Breast epithelium (tissue), 3 donors: ENCODE measurements at regions not wholly inside any gene's neighbourhood (a gene's known extent, or its start where the extent isn't known, plus 50 kb on each side); places are given as distances from the start of the nearest gene placed in this dataset.

Experiments used
- POLR2A ChIP-seq: fragments of 450-650 bp; IDR thresholded peaks from one replicate; pipeline ENCODE4 v1.6.1; 2016; ENCODE audit warnings: antibody characterized with exemption, mild to moderate bottlenecking, moderate library complexity
- POLR2AphosphoS5 ChIP-seq, 3 donors: sonication (generic); formaldehyde crosslinking; IDR thresholded peaks; one replicate each; pipeline ENCODE4 v1.6.1; 2017; ENCODE audit warnings: antibody characterized with exemption in 3 of 3
- TF ChIP-seq, protein P1 (sequence below), 3 donors: fragments of 450-650 bp; IDR thresholded peaks; one replicate each; pipeline ENCODE4 v1.5.1; 2016 to 2017; ENCODE audit warnings: antibody characterized with exemption in 3 of 3, mild to moderate bottlenecking in 3 of 3, moderate library complexity in 3 of 3

- TF ChIP-seq, protein P1, sequence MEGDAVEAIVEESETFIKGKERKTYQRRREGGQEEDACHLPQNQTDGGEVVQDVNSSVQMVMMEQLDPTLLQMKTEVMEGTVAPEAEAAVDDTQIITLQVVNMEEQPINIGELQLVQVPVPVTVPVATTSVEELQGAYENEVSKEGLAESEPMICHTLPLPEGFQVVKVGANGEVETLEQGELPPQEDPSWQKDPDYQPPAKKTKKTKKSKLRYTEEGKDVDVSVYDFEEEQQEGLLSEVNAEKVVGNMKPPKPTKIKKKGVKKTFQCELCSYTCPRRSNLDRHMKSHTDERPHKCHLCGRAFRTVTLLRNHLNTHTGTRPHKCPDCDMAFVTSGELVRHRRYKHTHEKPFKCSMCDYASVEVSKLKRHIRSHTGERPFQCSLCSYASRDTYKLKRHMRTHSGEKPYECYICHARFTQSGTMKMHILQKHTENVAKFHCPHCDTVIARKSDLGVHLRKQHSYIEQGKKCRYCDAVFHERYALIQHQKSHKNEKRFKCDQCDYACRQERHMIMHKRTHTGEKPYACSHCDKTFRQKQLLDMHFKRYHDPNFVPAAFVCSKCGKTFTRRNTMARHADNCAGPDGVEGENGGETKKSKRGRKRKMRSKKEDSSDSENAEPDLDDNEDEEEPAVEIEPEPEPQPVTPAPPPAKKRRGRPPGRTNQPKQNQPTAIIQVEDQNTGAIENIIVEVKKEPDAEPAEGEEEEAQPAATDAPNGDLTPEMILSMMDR (IDR thresholded peaks at IDR 0.05) = no peak
- no peak for TF ChIP-seq POLR2AphosphoS5 (IDR thresholded peaks at IDR 0.05)
- no peak for TF ChIP-seq POLR2A
Observed at GRCh38 chr15:77871852-77872371, 205.6 kb downstream of the TBC1D2B start.
